ENCODE measurements at regions not wholly inside any gene's neighbourhood (a gene's known extent, or its start where the extent isn't known, plus 50 kb on each side); places are given as distances from the start of the nearest gene placed in this dataset.
A peak's percentile ranks its signal among the peaks of the same experiment; 100 is the strongest.

DNA sequence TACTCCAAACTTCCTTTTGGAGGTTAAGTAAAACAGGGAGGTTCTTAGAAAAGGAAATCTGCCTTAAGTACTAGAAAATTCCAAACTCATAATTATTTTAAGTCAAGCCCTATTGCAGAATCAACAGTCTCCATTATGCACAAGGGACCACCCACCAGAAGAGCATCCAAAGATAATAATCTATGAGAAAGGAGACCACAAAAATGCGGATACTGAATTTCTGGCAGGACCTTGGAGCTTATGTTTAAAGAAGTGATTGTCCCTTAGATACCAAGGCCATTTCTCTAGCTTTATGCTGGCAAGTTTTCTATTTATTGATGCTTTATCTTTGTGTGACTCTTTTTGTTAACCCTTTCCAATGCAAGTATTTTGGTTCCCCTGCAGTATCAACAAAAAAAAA, 404.0 kb upstream of the MMADHC start:
- peaks cover 35% of the 10 kb centered on the region for H3F3A ChIP-seq (ENCODE audit: insufficient read depth)

DNA sequence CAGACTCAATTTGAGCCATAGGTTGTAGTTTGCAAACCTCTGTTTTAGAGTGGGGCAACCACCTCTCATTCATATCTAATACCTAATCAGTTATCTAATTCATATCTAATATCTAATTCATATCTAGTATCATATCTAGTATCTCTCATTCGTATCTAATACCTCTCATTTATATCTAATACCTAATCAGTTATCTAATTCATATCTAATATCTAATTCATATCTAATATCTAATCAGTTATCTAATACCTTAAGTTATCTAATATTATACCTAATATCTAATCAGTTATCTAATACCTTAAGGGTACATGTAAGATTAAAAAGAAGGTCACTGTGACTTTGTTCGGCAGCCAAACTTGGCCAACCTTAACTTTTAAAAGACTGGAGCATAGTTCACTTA, 403.4 kb upstream of the MMADHC start:
- Histone ChIP-seq H3K36me3 (ENCODE audit: low read depth) (no peaks in the 10 kb centered on the region), H2AFZ (no peak overlapping the region), H3K4me2 (ENCODE audit: unreplicated experiment) (no peak overlapping the region), H3K9me3 (ENCODE audit: low read depth) (no peaks in the 10 kb centered on the region), H3K4me3 (no peak overlapping the region), H3K9me2 (ENCODE audit: insufficient read depth) (no peaks in the 10 kb centered on the region; the same call in 1 of the 2 replicates), H3K27ac (no peak overlapping the region), H3K4me1 (ENCODE audit: insufficient read depth) (peaks cover 32% of the 10 kb centered on the region), H4K20me1 (ENCODE audit: insufficient read depth) (no peaks in the 10 kb centered on the region), H3F3A (ENCODE audit: insufficient read depth) (peaks cover 35% of the 10 kb centered on the region), H3K79me2 (ENCODE audit: insufficient read depth) (no peaks in the 10 kb centered on the region), H3K27me3 (replicated peaks; ENCODE audit: insufficient read depth) (no peaks in the 10 kb centered on the region), H3K9ac (no peak overlapping the region)
- no peak for DNase-seq
- WGBS, 2 experiments (ENCODE audit: low coverage in 1 of 2, low lambda C conversion rate in 2 of 2, missing lambda C conversion rate in 2 of 2), result 92 to 98% methylated on average over 2 of the region's 2 CpGs
- TF ChIP-seq EZH2 (IDR thresholded peaks at IDR 0.05; ENCODE audit: insufficient read depth, poor library complexity, severe bottlenecking) (no peak), EZH2phosphoT487 (IDR thresholded peaks at IDR 0.05; ENCODE audit: insufficient read depth, low read depth) (no peak)
- in situ Hi-C loops (cut with MboI), result no loop called here

More for the DNA sequence above, 404.0 kb upstream of the MMADHC start:
- TF ChIP-seq EZH2 (IDR thresholded peaks at IDR 0.05; ENCODE audit: insufficient read depth, poor library complexity, severe bottlenecking) (no peak), EZH2phosphoT487 (IDR thresholded peaks at IDR 0.05; ENCODE audit: insufficient read depth, low read depth) (no peak)
- Histone ChIP-seq H3K4me3 (no peak overlapping the region), H3K27me3 (replicated peaks; ENCODE audit: insufficient read depth) (no peaks in the 10 kb centered on the region), H4K20me1 (ENCODE audit: insufficient read depth) (no peaks in the 10 kb centered on the region), H3K4me1 (ENCODE audit: insufficient read depth) (peaks cover 32% of the 10 kb centered on the region), H3K9me2 (ENCODE audit: insufficient read depth) (no peaks in the 10 kb centered on the region; the same call in 1 of the 2 replicates), H3K4me2 (ENCODE audit: unreplicated experiment) (no peak overlapping the region), H2AFZ (no peak overlapping the region), H3K27ac (no peak overlapping the region), H3K79me2 (ENCODE audit: insufficient read depth) (no peaks in the 10 kb centered on the region), H3K9ac (no peak overlapping the region), H3K9me3 (ENCODE audit: low read depth) (no peaks in the 10 kb centered on the region), H3K36me3 (ENCODE audit: low read depth) (no peaks in the 10 kb centered on the region)
- in situ Hi-C loops (cut with MboI), result no loop called here
- WGBS, 2 experiments (ENCODE audit: low coverage in 1 of 2, low lambda C conversion rate in 2 of 2, missing lambda C conversion rate in 2 of 2), result 97 to 100% methylated on average over 1 of the region's 1 CpG
- peak; percentile 20 for DNase-seq

DNA sequence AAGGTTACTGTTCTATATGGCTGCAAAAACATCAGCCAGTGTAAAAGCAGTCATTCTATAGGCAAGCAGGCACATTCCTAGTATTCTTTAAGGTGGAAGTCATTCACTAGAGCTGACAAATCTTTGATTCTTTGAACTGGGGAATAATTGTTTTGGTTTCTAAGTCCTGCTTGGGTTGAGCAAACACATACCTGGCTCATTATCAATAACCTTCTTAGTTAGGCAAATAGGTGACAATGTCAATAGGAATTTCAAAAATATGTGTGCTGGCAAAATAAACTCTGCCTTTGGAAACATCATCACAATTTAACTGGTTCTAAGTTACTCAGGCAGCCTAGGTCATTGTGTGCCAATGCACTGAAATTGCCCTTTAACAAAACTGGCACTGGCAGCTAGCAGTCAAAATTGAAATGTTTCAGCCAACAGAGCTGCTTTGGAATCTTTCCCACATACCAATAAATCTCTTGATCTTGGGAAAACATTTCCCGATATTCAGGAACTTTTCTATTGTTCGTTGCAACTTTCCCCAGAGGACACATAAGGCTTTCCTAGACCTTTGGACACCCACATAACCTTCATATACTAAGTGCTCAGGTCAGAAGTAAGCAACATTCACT, 402.0 kb upstream of the MMADHC start:
- H3K27ac ChIP-seq, result peak overlapping the region; percentile 38
- WGBS, 2 experiments (ENCODE audit: low coverage in 1 of 2, low lambda C conversion rate in 2 of 2, missing lambda C conversion rate in 2 of 2), result 10 to 11% methylated on average over 2 of the region's 2 CpGs
- H2AFZ ChIP-seq, result no peak overlapping the region
- H3K4me3 ChIP-seq, result no peak overlapping the region
- TF ChIP-seq EZH2 (IDR thresholded peaks at IDR 0.05; ENCODE audit: insufficient read depth, poor library complexity, severe bottlenecking), result no peak
- TF ChIP-seq EZH2phosphoT487 (IDR thresholded peaks at IDR 0.05; ENCODE audit: insufficient read depth, low read depth), result no peak
- peak overlapping the region; percentile 47 for H3K4me2 ChIP-seq (ENCODE audit: unreplicated experiment)
- H3K79me2 ChIP-seq (ENCODE audit: insufficient read depth), result no peaks in the 10 kb centered on the region
- peaks cover 32% of the 10 kb centered on the region for H3K4me1 ChIP-seq (ENCODE audit: insufficient read depth)
- no peaks in the 10 kb centered on the region for H4K20me1 ChIP-seq (ENCODE audit: insufficient read depth)
- H3K36me3 ChIP-seq (ENCODE audit: low read depth), result no peaks in the 10 kb centered on the region
- H3K27me3 ChIP-seq (replicated peaks; ENCODE audit: insufficient read depth), result no peaks in the 10 kb centered on the region
- H3F3A ChIP-seq (ENCODE audit: insufficient read depth), result peaks cover 22% of the 10 kb centered on the region
- no peak overlapping the region for H3K9ac ChIP-seq
- in situ Hi-C loops (cut with MboI), result no loop called here
- H3K9me3 ChIP-seq (ENCODE audit: low read depth), result no peaks in the 10 kb centered on the region
- no peaks in the 10 kb centered on the region; the same call in 1 of the 2 replicates for H3K9me2 ChIP-seq (ENCODE audit: insufficient read depth)
- DNase-seq, result peak; percentile 62

DNA sequence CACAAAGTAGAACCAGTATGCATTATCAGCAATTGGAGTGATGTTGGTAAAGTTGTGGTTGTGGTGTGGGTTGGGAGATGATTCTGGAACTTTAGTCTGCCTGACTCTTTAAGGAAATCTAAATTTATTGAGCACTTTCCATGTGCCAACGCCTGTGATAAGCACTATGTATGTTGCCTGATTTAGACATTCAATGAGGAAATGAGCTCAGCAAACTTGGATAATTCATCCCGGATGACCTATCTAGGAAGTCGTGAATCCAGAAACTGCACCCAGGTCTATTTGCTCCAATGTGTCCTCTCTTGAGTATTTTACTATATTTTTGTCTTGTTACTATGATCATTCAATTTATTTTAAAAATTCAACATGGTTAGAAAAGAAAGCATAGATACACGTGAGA, 400.8 kb upstream of the MMADHC start:
- Histone ChIP-seq H3K4me1 (ENCODE audit: insufficient read depth) (peaks cover 25% of the 10 kb centered on the region), H3F3A (ENCODE audit: insufficient read depth) (peaks cover 17% of the 10 kb centered on the region), H3K9me3 (ENCODE audit: low read depth) (no peaks in the 10 kb centered on the region), H3K36me3 (ENCODE audit: low read depth) (no peaks in the 10 kb centered on the region), H3K27me3 (replicated peaks; ENCODE audit: insufficient read depth) (no peaks in the 10 kb centered on the region), H3K79me2 (ENCODE audit: insufficient read depth) (no peaks in the 10 kb centered on the region), H4K20me1 (ENCODE audit: insufficient read depth) (no peaks in the 10 kb centered on the region), H2AFZ (no peak overlapping the region), H3K9ac (no peak overlapping the region), H3K4me3 (no peak overlapping the region), H3K9me2 (ENCODE audit: insufficient read depth) (no peaks in the 10 kb centered on the region; the same call in 1 of the 2 replicates), H3K4me2 (ENCODE audit: unreplicated experiment) (no peak overlapping the region), H3K27ac (no peak overlapping the region)
- in situ Hi-C loops (cut with MboI), result no loop called here
- TF ChIP-seq EZH2phosphoT487 (IDR thresholded peaks at IDR 0.05; ENCODE audit: insufficient read depth, low read depth), result no peak
- TF ChIP-seq EZH2 (IDR thresholded peaks at IDR 0.05; ENCODE audit: insufficient read depth, poor library complexity, severe bottlenecking), result no peak
- WGBS, 2 experiments (ENCODE audit: low coverage in 1 of 2, low lambda C conversion rate in 2 of 2, missing lambda C conversion rate in 2 of 2), result 62% methylated on average over 4 of the region's 4 CpGs
- DNase-seq, result no peak
